ENCODE measurements at regions not wholly inside any gene's neighbourhood (a gene's known extent, or its start where the extent isn't known, plus 50 kb on each side); places are given as distances from the start of the nearest gene placed in this dataset.

GRCh38 chr2:223223156-223223555, 171.2 kb downstream of the KCNE4 start:
- no peaks in the 10 kb centered on the region for H3K27me3 ChIP-seq (replicated peaks in 1 of 4; ENCODE audit: control insufficient read depth in 3 of 4, extremely low read depth in 1 of 4, insufficient read depth in 3 of 4, low read length in 3 of 4)
- no peak overlapping the region for H4K91ac ChIP-seq (replicated peaks; ENCODE audit: insufficient read length, low read length)
- no peak overlapping the region for H3K14ac ChIP-seq (ENCODE audit: insufficient read length)
- no peak overlapping the region for H2BK5ac ChIP-seq (ENCODE audit: low read depth, low read length)
- no peak overlapping the region for H3K4me3 ChIP-seq (ENCODE audit: extremely low read depth in 1 of 4, insufficient read depth in 2 of 4, low read depth in 3 of 4, low read length in 4 of 4)
- no peak overlapping the region for H2AFZ ChIP-seq (ENCODE audit: low read length)
- H3K9me3 ChIP-seq (ENCODE audit: insufficient read depth in 2 of 2, low read depth in 1 of 2, low read length in 1 of 2): no peaks in the 10 kb centered on the region
- CTCF ChIA-PET (ENCODE audit: partially characterized antibody): no interaction called here
- H3K4me1 ChIP-seq (replicated peaks in 1 of 4; ENCODE audit: control insufficient read depth in 3 of 4, insufficient read depth in 4 of 4, low read length in 3 of 4): peaks cover 0 to 12% (median 3%) of the 10 kb centered on the region in 4 experiments; a peak in 1 of 7 replicates
- no peak for FAIRE-seq
- H3K23me2 ChIP-seq (ENCODE audit: low read depth, low read length): peaks cover 2% of the 10 kb centered on the region; the same call in 1 of the 2 replicates
- H2BK12ac ChIP-seq (ENCODE audit: low read depth, low read length): no peak overlapping the region
- H3K27ac ChIP-seq (ENCODE audit: low read depth, low read length): no peak overlapping the region
- no peak overlapping the region for H2AK5ac ChIP-seq (ENCODE audit: low read depth, low read length)
- no peaks in the 10 kb centered on the region for H3K79me1 ChIP-seq (ENCODE audit: low read depth, low read length)
- no peak overlapping the region for H3K18ac ChIP-seq (ENCODE audit: extremely low read depth, low read length)
- no peak overlapping the region for H4K8ac ChIP-seq (ENCODE audit: extremely low read depth, insufficient read depth, low read length)
- 73% methylated on average over 1 of the region's 1 CpG; no CpG with 5 or more reads in 1 of the 2 experiments for WGBS, 2 experiments (ENCODE audit: extremely low coverage in 1 of 2, insufficient coverage in 1 of 2, insufficient read length in 1 of 2, insufficient replicate concordance in 2 of 2, low coverage in 1 of 2, low lambda C conversion rate in 2 of 2, missing lambda C conversion rate in 1 of 2)
- no peak overlapping the region for H3K4ac ChIP-seq (replicated peaks; ENCODE audit: insufficient read length, low read depth, low read length)
- DNase-seq (ENCODE audit: low read depth in 1 of 2, low spot score in 2 of 2): no peak
- no peak overlapping the region for H3K9ac ChIP-seq (replicated peaks in 1 of 4; ENCODE audit: extremely low read depth in 1 of 4, low read depth in 3 of 4, low read length in 3 of 4)
- no peaks in the 10 kb centered on the region for H4K20me1 ChIP-seq (replicated peaks in 1 of 2; ENCODE audit: control insufficient read depth in 1 of 2, insufficient read depth in 2 of 2, low read length in 2 of 2)
- H4K5ac ChIP-seq (ENCODE audit: insufficient read length, low read depth, low read length): no peak overlapping the region
- H3K36me3 ChIP-seq (ENCODE audit: control insufficient read depth in 2 of 4, insufficient read depth in 4 of 4, low read length in 3 of 4): no peaks in the 10 kb centered on the region
- H3K56ac ChIP-seq (replicated peaks; ENCODE audit: insufficient read length, low read depth, low read length): no peak overlapping the region
- no peaks in the 10 kb centered on the region for H3K79me2 ChIP-seq (ENCODE audit: control insufficient read depth in 1 of 2, insufficient read depth in 2 of 2, low read length in 2 of 2)
- H2BK20ac ChIP-seq (ENCODE audit: low read length): no peak overlapping the region
- no peak overlapping the region for H3K4me2 ChIP-seq (ENCODE audit: insufficient read depth in 1 of 2, low read depth in 2 of 2, low read length in 2 of 2)
- H2BK120ac ChIP-seq (replicated peaks; ENCODE audit: low read depth, low read length): no peak overlapping the region
- no peak overlapping the region for H2BK15ac ChIP-seq (ENCODE audit: low read length)
- H3K23ac ChIP-seq (ENCODE audit: insufficient read length): no peak overlapping the region
- POLR2A ChIA-PET (ENCODE audit: partially characterized antibody): no interaction called here
- TF ChIP-seq PHF8 (conservative IDR thresholded peaks at IDR 0.05; ENCODE audit: low read depth, low read length) (no peak), BRCA1 (IDR thresholded peaks at IDR 0.05; ENCODE audit: low read depth, low read length) (no peak), KDM1A (IDR thresholded peaks at IDR 0.05; ENCODE audit: borderline replicate concordance, low read length) (no peak), NANOG (IDR thresholded peaks at IDR 0.05; ENCODE audit: insufficient read depth, low read depth, low read length, poor library complexity, severe bottlenecking) (no peak), SIRT6 (IDR thresholded peaks at IDR 0.05; ENCODE audit: low read length) (no peak), CTCF (IDR thresholded peaks at IDR 0.05; ENCODE audit: control extremely low read depth in 1 of 3, insufficient read depth in 1 of 3, low read depth in 1 of 3, low read length in 3 of 3) (no peak), SRF (IDR thresholded peaks at IDR 0.05; ENCODE audit: low read depth, low read length) (no peak), EZH2 (IDR thresholded peaks at IDR 0.05; ENCODE audit: low read depth, low read length, severe bottlenecking) (no peak), TBP (IDR thresholded peaks at IDR 0.05; ENCODE audit: low read depth, low read length) (no peak), CREB1 (IDR thresholded peaks at IDR 0.05) (no peak), RAD21 (IDR thresholded peaks at IDR 0.05 in 1 of 2, conservative IDR thresholded peaks at IDR 0.05 in 1 of 2; ENCODE audit: low read depth in 2 of 2, low read length in 2 of 2) (no peak), E2F6 (IDR thresholded peaks at IDR 0.05) (no peak)

Data from H1 (cell line).